ENCODE measurements at regions not wholly inside any gene's neighbourhood (a gene's known extent, or its start where the extent isn't known, plus 50 kb on each side); places are given as distances from the start of the nearest gene placed in this dataset.

GRCh38 chr2:221154176-221154575 lies 417.9 kb downstream of the EPHA4 start:
- H4K20me1 ChIP-seq (ENCODE audit: insufficient read depth, poor library complexity, severe bottlenecking): no peaks in the 10 kb centered on the region
- H3K4me2 ChIP-seq: no peak overlapping the region
- no peaks in the 10 kb centered on the region for H3K4me1 ChIP-seq (ENCODE audit: insufficient read depth)
- no peak overlapping the region for H3K4me3 ChIP-seq
- WGBS (ENCODE audit: low lambda C conversion rate, missing lambda C conversion rate): 59% methylated on average over 7 of the region's 7 CpGs
- no peaks in the 10 kb centered on the region for H3K9me2 ChIP-seq (replicated peaks; ENCODE audit: insufficient read depth)
- no peaks in the 10 kb centered on the region for H3K79me2 ChIP-seq
- H3K36me3 ChIP-seq (replicated peaks; ENCODE audit: insufficient read depth, low read depth): no peaks in the 10 kb centered on the region
- TF ChIP-seq EZH2phosphoT487 (IDR thresholded peaks at IDR 0.05; ENCODE audit: low read depth, severe bottlenecking, unreplicated experiment): no peak
- TF ChIP-seq EZH2 (IDR thresholded peaks at IDR 0.05; ENCODE audit: borderline replicate concordance): no peak
- TF ChIP-seq, protein P1, sequence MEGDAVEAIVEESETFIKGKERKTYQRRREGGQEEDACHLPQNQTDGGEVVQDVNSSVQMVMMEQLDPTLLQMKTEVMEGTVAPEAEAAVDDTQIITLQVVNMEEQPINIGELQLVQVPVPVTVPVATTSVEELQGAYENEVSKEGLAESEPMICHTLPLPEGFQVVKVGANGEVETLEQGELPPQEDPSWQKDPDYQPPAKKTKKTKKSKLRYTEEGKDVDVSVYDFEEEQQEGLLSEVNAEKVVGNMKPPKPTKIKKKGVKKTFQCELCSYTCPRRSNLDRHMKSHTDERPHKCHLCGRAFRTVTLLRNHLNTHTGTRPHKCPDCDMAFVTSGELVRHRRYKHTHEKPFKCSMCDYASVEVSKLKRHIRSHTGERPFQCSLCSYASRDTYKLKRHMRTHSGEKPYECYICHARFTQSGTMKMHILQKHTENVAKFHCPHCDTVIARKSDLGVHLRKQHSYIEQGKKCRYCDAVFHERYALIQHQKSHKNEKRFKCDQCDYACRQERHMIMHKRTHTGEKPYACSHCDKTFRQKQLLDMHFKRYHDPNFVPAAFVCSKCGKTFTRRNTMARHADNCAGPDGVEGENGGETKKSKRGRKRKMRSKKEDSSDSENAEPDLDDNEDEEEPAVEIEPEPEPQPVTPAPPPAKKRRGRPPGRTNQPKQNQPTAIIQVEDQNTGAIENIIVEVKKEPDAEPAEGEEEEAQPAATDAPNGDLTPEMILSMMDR (IDR thresholded peaks at IDR 0.05; ENCODE audit: poor library complexity): no peak
- no peaks in the 10 kb centered on the region for H3K27me3 ChIP-seq
- H2AFZ ChIP-seq: no peak overlapping the region
- DNase-seq (ENCODE audit: low spot score): no peak
- H3K9me3 ChIP-seq (ENCODE audit: low read depth): no peaks in the 10 kb centered on the region
- no peak overlapping the region for H3K27ac ChIP-seq

DNA sequence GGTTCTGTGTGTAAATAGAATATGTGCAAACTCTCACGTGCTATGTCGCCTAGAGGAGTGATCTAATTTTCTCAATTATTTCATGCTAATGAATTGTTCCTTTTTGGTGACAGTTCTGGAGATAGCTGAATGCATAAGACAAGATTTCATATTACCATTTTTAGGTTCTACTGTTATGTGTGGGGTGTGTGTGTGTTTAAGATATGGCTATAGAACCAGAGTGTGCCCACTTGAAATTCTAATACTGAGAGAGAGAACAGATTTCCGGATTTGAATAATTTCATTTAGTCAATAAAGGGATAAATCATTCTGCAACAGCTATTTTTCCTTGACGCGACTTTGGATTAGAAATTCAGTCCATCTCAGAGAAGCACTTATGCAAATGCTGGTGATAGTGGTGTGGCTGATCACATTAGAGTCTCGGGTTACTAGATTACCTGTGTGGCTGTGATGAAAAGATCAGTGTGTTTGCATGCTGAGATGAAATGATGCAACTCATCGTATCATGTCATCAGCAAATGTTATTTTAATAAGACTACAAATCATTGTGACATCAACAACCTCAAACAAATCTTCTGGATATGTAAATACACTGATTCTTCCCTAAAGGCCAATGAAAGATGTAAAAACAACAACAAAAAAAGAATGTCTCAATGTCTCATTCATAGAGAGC lies 415.9 kb downstream of the EPHA4 start:
- Histone ChIP-seq H3K36me3 (replicated peaks; ENCODE audit: insufficient read depth, low read depth) (no peaks in the 10 kb centered on the region), H3K9me3 (ENCODE audit: low read depth) (no peaks in the 10 kb centered on the region), H4K20me1 (ENCODE audit: insufficient read depth, poor library complexity, severe bottlenecking) (no peaks in the 10 kb centered on the region), H3K4me3 (no peak overlapping the region), H3K27ac (no peak overlapping the region), H3K27me3 (no peaks in the 10 kb centered on the region), H3K9me2 (replicated peaks; ENCODE audit: insufficient read depth) (no peaks in the 10 kb centered on the region), H3K4me1 (ENCODE audit: insufficient read depth) (no peaks in the 10 kb centered on the region), H3K79me2 (no peaks in the 10 kb centered on the region), H2AFZ (no peak overlapping the region), H3K4me2 (no peak overlapping the region)
- DNase-seq (ENCODE audit: low spot score): no peak
- WGBS (ENCODE audit: low lambda C conversion rate, missing lambda C conversion rate): 87% methylated on average over 7 of the region's 7 CpGs
- no peak for TF ChIP-seq EZH2 (IDR thresholded peaks at IDR 0.05; ENCODE audit: borderline replicate concordance)
- TF ChIP-seq, protein P1 (IDR thresholded peaks at IDR 0.05; ENCODE audit: poor library complexity): no peak
- TF ChIP-seq EZH2phosphoT487 (IDR thresholded peaks at IDR 0.05; ENCODE audit: low read depth, severe bottlenecking, unreplicated experiment): no peak

- Histone ChIP-seq H4K20me1 (ENCODE audit: insufficient read depth, poor library complexity, severe bottlenecking) (no peaks in the 10 kb centered on the region), H3K27ac (no peak overlapping the region), H3K9me3 (ENCODE audit: low read depth) (no peaks in the 10 kb centered on the region), H3K4me1 (ENCODE audit: insufficient read depth) (no peaks in the 10 kb centered on the region), H3K36me3 (replicated peaks; ENCODE audit: insufficient read depth, low read depth) (no peaks in the 10 kb centered on the region), H2AFZ (no peak overlapping the region), H3K27me3 (no peaks in the 10 kb centered on the region), H3K79me2 (no peaks in the 10 kb centered on the region), H3K9me2 (replicated peaks; ENCODE audit: insufficient read depth) (no peaks in the 10 kb centered on the region), H3K4me3 (no peak overlapping the region), H3K4me2 (no peak overlapping the region)
- TF ChIP-seq, protein P1 (IDR thresholded peaks at IDR 0.05; ENCODE audit: poor library complexity): no peak
- WGBS (ENCODE audit: low lambda C conversion rate, missing lambda C conversion rate): 96% methylated on average over 1 of the region's 1 CpG
- DNase-seq (ENCODE audit: low spot score): no peak
Observed at GRCh38 chr2:221161186-221161585, 410.9 kb downstream of the EPHA4 start.

DNA sequence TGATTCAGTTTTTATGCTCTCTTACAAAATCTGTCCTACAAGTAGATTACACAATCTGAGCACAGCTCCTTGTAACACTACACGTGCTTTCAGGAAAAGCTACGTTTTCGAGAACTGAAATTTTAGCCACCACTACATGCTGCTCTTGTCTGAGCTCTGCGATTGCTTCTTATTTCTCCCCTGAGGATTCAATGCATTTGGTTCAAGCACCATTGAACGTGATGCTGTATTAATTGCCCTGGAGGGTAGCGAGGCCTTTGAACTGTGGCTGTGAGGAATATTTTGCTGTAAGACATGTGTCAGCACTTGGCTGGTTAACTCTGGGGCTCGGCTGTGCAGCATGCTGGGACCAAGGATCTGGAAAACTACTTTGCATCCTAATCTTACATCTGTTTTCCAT lies 405.8 kb downstream of the EPHA4 start:
- Histone ChIP-seq H3K4me1 (ENCODE audit: insufficient read depth) (no peaks in the 10 kb centered on the region), H3K36me3 (replicated peaks; ENCODE audit: insufficient read depth, low read depth) (no peaks in the 10 kb centered on the region), H3K79me2 (no peaks in the 10 kb centered on the region), H2AFZ (no peak overlapping the region), H4K20me1 (ENCODE audit: insufficient read depth, poor library complexity, severe bottlenecking) (no peaks in the 10 kb centered on the region), H3K4me3 (no peak overlapping the region), H3K9me2 (replicated peaks; ENCODE audit: insufficient read depth) (no peaks in the 10 kb centered on the region), H3K4me2 (no peak overlapping the region), H3K27me3 (no peaks in the 10 kb centered on the region), H3K27ac (no peak overlapping the region), H3K9me3 (ENCODE audit: low read depth) (no peaks in the 10 kb centered on the region)
- no peak for TF ChIP-seq EZH2 (IDR thresholded peaks at IDR 0.05; ENCODE audit: borderline replicate concordance)
- no peak for TF ChIP-seq EZH2phosphoT487 (IDR thresholded peaks at IDR 0.05; ENCODE audit: low read depth, severe bottlenecking, unreplicated experiment)
- TF ChIP-seq, protein P1 (IDR thresholded peaks at IDR 0.05; ENCODE audit: poor library complexity): no peak
- no peak for DNase-seq (ENCODE audit: low spot score)
- 40% methylated on average over 7 of the region's 7 CpGs for WGBS (ENCODE audit: low lambda C conversion rate, missing lambda C conversion rate)

Measured in hepatocyte (in vitro differentiated cells).